K562 (cell line): ENCODE measurements at regions not wholly inside any gene's neighbourhood (a gene's known extent, or its start where the extent isn't known, plus 50 kb on each side); places are given as distances from the start of the nearest gene placed in this dataset.
"Not testable (repeated sequence)": the region's sequence is repeated elsewhere in the genome, so short reads cannot be mapped to it uniquely, and the experiment has no call there.

Experiments used
- BCL6 ChIP-seq: fragments of 250-450 bp; sonication (Bioruptor Pico); IDR thresholded peaks from 2 replicates; pipeline ENCODE4 v1.4.0; 2020
- SMARCE1 ChIP-seq: fragments of 450-650 bp; IDR thresholded peaks from 2 replicates; pipeline ENCODE4 v1.7.1; 2016; ENCODE audit warnings: mild to moderate bottlenecking
- ZNF766 ChIP-seq: fragments of 200-800 bp; sonication (Bioruptor generic); conservative IDR thresholded peaks from 2 replicates; pipeline ENCODE4 v1.6.1; 2016; ENCODE audit warnings: missing genetic modification characterization, missing compliant biosample characterization

DNA sequence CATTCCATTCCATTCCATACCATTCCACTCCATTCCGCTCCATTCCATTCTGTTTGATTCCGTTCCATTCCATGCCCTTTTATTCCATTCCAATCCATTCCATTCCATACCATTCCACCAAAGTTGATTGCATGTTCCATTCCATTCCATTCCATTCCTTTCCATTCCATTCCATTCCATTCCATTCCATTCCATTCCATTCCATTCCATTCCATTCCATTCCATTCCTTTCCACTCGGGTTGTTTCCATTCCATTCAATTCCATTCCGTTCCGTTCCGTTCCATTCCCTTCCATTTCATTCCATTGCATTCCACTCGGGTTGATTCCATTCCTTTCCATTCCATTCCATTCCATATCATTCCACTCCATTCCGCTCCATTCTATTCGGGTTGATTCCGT is 152.7 kb downstream of the CWH43 start:
- TF ChIP-seq BCL6; ZNF766 (CRISPR knock-in tag); SMARCE1: not testable (repeated sequence)
